HG03571 (cell line): ENCODE measurements at regions not wholly inside any gene's neighbourhood (a gene's known extent, or its start where the extent isn't known, plus 50 kb on each side); places are given as distances from the start of the nearest gene placed in this dataset.
"Not testable (repeated sequence)": the region's sequence is repeated elsewhere in the genome, so short reads cannot be mapped to it uniquely, and the experiment has no call there.

Experiments
- ATAC-seq: cut with Tn5 transposase; IDR thresholded peaks from one replicate; pipeline ENCODE4 v1.9.1; 2021; ENCODE audit not compliant: unreplicated experiment

GRCh38 chr1:163571950-163572349, 250.2 kb downstream of the NUF2 start:
- ATAC-seq: no peak

- ATAC-seq: no peak
Measured at GRCh38 chr1:163574119-163574518, 252.4 kb downstream of the NUF2 start.

GRCh38 chr1:163580926-163581325, 259.2 kb downstream of the NUF2 start:
- ATAC-seq: no peak

- ATAC-seq: no peak
Measured at GRCh38 chr1:163583661-163584181, 262.0 kb downstream of the NUF2 start.

- no peak for ATAC-seq
Measured at GRCh38 chr1:163585796-163586195, 264.0 kb downstream of the NUF2 start.

GRCh38 chr1:163588796-163589195, 267.0 kb downstream of the NUF2 start:
- no peak for ATAC-seq

- ATAC-seq: no peak
Measured at GRCh38 chr1:163589735-163590134, 268.0 kb downstream of the NUF2 start.

- not testable (repeated sequence) for ATAC-seq
Measured at GRCh38 chr1:163591131-163591530, 269.4 kb downstream of the NUF2 start.

- ATAC-seq: not testable (repeated sequence)
Measured at GRCh38 chr1:163592623-163593022, 270.9 kb downstream of the NUF2 start.

GRCh38 chr1:163596106-163596505, 274.4 kb downstream of the NUF2 start:
- ATAC-seq: not testable (repeated sequence)

GRCh38 chr1:163596541-163597258, 274.9 kb downstream of the NUF2 start:
- no peak for ATAC-seq

- no peak for ATAC-seq
Measured at GRCh38 chr1:163604321-163604720, 282.6 kb downstream of the NUF2 start.

GRCh38 chr1:163604896-163605295, 283.1 kb downstream of the NUF2 start:
- ATAC-seq: no peak

- no peak for ATAC-seq
Measured at GRCh38 chr1:163608979-163609378, 287.2 kb downstream of the NUF2 start.

- no peak for ATAC-seq
Measured at GRCh38 chr1:163609858-163610257, 288.1 kb downstream of the NUF2 start.

GRCh38 chr1:163610486-163610885, 288.7 kb downstream of the NUF2 start:
- ATAC-seq: no peak

- no peak for ATAC-seq
Measured at GRCh38 chr1:163614361-163614760, 292.6 kb downstream of the NUF2 start.

- ATAC-seq: no peak
Measured at GRCh38 chr1:163628034-163628773, 306.4 kb downstream of the NUF2 start.

- ATAC-seq: no peak
Measured at GRCh38 chr1:163632269-163632668, 310.5 kb downstream of the NUF2 start.

- no peak for ATAC-seq
Measured at GRCh38 chr1:163633366-163633765, 311.6 kb downstream of the NUF2 start.

- not testable (repeated sequence) for ATAC-seq
Measured at GRCh38 chr1:163645676-163646075, 323.9 kb downstream of the NUF2 start.

- no peak for ATAC-seq
Measured at GRCh38 chr1:163650624-163651023, 328.9 kb downstream of the NUF2 start.
